OCI-LY1 (cell line): ENCODE measurements at regions not wholly inside any gene's neighbourhood (a gene's known extent, or its start where the extent isn't known, plus 50 kb on each side); places are given as distances from the start of the nearest gene placed in this dataset.

Experiments used
- H2AFZ ChIP-seq: fragments of 200-600 bp; sonication (generic), shearing (Covaris generic); 2 replicates; pipeline ENCODE4 v1.6.0; 2014; ENCODE audit warnings: antibody characterized with exemption, mild to moderate bottlenecking, low read length
- H3F3A ChIP-seq: fragments of 200-600 bp; sonication (generic), shearing (Covaris generic); 2 replicates; pipeline ENCODE4 v1.6.0; 2014; ENCODE audit warnings: mild to moderate bottlenecking, antibody characterized with exemption, low read length, moderate library complexity; ENCODE audit not compliant: insufficient read depth
- H3K27ac ChIP-seq: fragments of 200-600 bp; sonication (generic); 2 replicates; pipeline ENCODE4 v1.5.1; 2014; ENCODE audit warnings: low read length, mixed run types, mild to moderate bottlenecking, low read depth; ENCODE audit not compliant: poor library complexity, severe bottlenecking
- H3K27me3 ChIP-seq: fragments of 200-600 bp; sonication (generic); 2 replicates; pipeline ENCODE4 v1.6.0; 2014; ENCODE audit warnings: antibody characterized with exemption, mild to moderate bottlenecking, low read length, moderate library complexity; ENCODE audit not compliant: insufficient read depth
- H3K36me3 ChIP-seq: fragments of 200-600 bp; sonication (generic); 2 replicates; pipeline ENCODE4 v1.6.1; 2014; ENCODE audit warnings: mild to moderate bottlenecking, antibody characterized with exemption, low read length, moderate library complexity, mixed read lengths; ENCODE audit not compliant: insufficient read depth
- H3K4me1 ChIP-seq: fragments of 200-600 bp; sonication (generic); 2 replicates; pipeline ENCODE4 v1.5.1; 2014; ENCODE audit warnings: mild to moderate bottlenecking, low read length, moderate library complexity; ENCODE audit not compliant: insufficient read depth, severe bottlenecking
- H3K4me2 ChIP-seq: fragments of 200-600 bp; sonication (generic), shearing (Covaris generic); 2 replicates; pipeline ENCODE4 v1.6.1; 2014; ENCODE audit warnings: low read length
- H3K4me3 ChIP-seq: fragments of 200-600 bp; sonication (generic); 2 replicates; pipeline ENCODE4 v1.5.1; 2014; ENCODE audit warnings: low read length, low read depth, mild to moderate bottlenecking, mixed read lengths; ENCODE audit not compliant: poor library complexity, severe bottlenecking
- H3K79me2 ChIP-seq: fragments of 200-600 bp; shearing (Covaris generic); 2 replicates; pipeline ENCODE4 v1.6.1; 2016; ENCODE audit warnings: mixed run types, low read length, mixed read lengths; ENCODE audit not compliant: insufficient read depth
- H3K9ac ChIP-seq: fragments of 200-600 bp; sonication (generic), shearing (Covaris generic); 2 replicates; pipeline ENCODE4 v1.6.1; 2014; ENCODE audit warnings: mild to moderate bottlenecking, low read length, mixed read lengths
- H3K9me2 ChIP-seq: fragments of 200-600 bp; sonication (generic), shearing (Covaris generic); 2 replicates; pipeline ENCODE4 v1.6.1; 2014; ENCODE audit warnings: low read depth, mild to moderate bottlenecking, low read length, mixed read lengths
- H3K9me3 ChIP-seq: fragments of 200-600 bp; shearing (Covaris generic); 2 replicates; pipeline ENCODE4 v1.6.1; 2014; ENCODE audit warnings: low read length, mixed read lengths
- H4K20me1 ChIP-seq: fragments of 200-600 bp; sonication (generic), shearing (Covaris generic); 2 replicates; pipeline ENCODE4 v1.6.0; 2016; ENCODE audit warnings: mild to moderate bottlenecking, low read length; ENCODE audit not compliant: insufficient read depth
- CTCF ChIP-seq: fragments of 200-600 bp; sonication (generic), shearing (Covaris generic); IDR thresholded peaks from 2 replicates; pipeline ENCODE4 v1.5.1; 2017; ENCODE audit warnings: mild to moderate bottlenecking, antibody characterized with exemption, low read length, moderate library complexity, mixed read lengths
- EZH2 ChIP-seq: fragments of 200-600 bp; sonication (generic), shearing (Covaris generic); IDR thresholded peaks from 2 replicates; pipeline ENCODE4 v1.8.0; 2017; ENCODE audit warnings: borderline replicate concordance, mixed run types, mild to moderate bottlenecking, antibody characterized with exemption, low read length, moderate library complexity, mixed read lengths

GRCh38 chr21:31498985-31499384 lies 154.9 kb upstream of the TIAM1 start:
- Histone ChIP-seq H3K79me2 (no peaks in the 10 kb centered on the region), H3K9ac (no peak overlapping the region), H3K9me3 (no peaks in the 10 kb centered on the region), H3K27ac (no peak overlapping the region), H3F3A (no peaks in the 10 kb centered on the region), H3K4me2 (no peak overlapping the region), H3K9me2 (no peaks in the 10 kb centered on the region), H2AFZ (no peak overlapping the region), H3K36me3 (no peaks in the 10 kb centered on the region), H3K4me1 (no peaks in the 10 kb centered on the region), H4K20me1 (no peaks in the 10 kb centered on the region), H3K4me3 (no peak overlapping the region), H3K27me3 (no peaks in the 10 kb centered on the region)
- TF ChIP-seq CTCF (no peak), EZH2 (no peak)

- H3K9ac ChIP-seq = no peak overlapping the region
Observed at GRCh38 chr21:31497914-31498313, 153.9 kb upstream of the TIAM1 start.

GRCh38 chr21:31493350-31493880 lies 149.4 kb upstream of the TIAM1 start:
- Histone ChIP-seq H3K36me3 (no peaks in the 10 kb centered on the region), H3F3A (no peaks in the 10 kb centered on the region), H3K27ac (no peak overlapping the region), H3K9me3 (peaks cover 2% of the 10 kb centered on the region; the same call in 1 of the 2 replicates), H3K79me2 (no peaks in the 10 kb centered on the region), H3K27me3 (no peaks in the 10 kb centered on the region), H4K20me1 (no peaks in the 10 kb centered on the region), H3K4me1 (no peaks in the 10 kb centered on the region), H2AFZ (no peak overlapping the region), H3K9me2 (no peaks in the 10 kb centered on the region), H3K4me2 (no peak overlapping the region), H3K9ac (no peak overlapping the region), H3K4me3 (no peak overlapping the region)
- no peak for TF ChIP-seq CTCF
- no peak for TF ChIP-seq EZH2

More at GRCh38 chr21:31497914-31498313, 153.9 kb upstream of the TIAM1 start:
- no peak overlapping the region for H2AFZ ChIP-seq
- H3K27ac ChIP-seq = no peak overlapping the region
- H3K79me2 ChIP-seq = no peaks in the 10 kb centered on the region
- no peak overlapping the region for H3K4me2 ChIP-seq
- no peak overlapping the region for H3K4me3 ChIP-seq
- H3K36me3 ChIP-seq = no peaks in the 10 kb centered on the region
- no peak for TF ChIP-seq CTCF
- no peak for TF ChIP-seq EZH2
- H4K20me1 ChIP-seq = no peaks in the 10 kb centered on the region
- no peaks in the 10 kb centered on the region for H3K27me3 ChIP-seq
- H3K4me1 ChIP-seq = no peaks in the 10 kb centered on the region
- H3F3A ChIP-seq = no peaks in the 10 kb centered on the region
- no peaks in the 10 kb centered on the region for H3K9me3 ChIP-seq
- H3K9me2 ChIP-seq = no peaks in the 10 kb centered on the region
